ENCODE measurements at regions not wholly inside any gene's neighbourhood (a gene's known extent, or its start where the extent isn't known, plus 50 kb on each side); places are given as distances from the start of the nearest gene placed in this dataset.
"Not testable (repeated sequence)": the region's sequence is repeated elsewhere in the genome, so short reads cannot be mapped to it uniquely, and the experiment has no call there.

DNA sequence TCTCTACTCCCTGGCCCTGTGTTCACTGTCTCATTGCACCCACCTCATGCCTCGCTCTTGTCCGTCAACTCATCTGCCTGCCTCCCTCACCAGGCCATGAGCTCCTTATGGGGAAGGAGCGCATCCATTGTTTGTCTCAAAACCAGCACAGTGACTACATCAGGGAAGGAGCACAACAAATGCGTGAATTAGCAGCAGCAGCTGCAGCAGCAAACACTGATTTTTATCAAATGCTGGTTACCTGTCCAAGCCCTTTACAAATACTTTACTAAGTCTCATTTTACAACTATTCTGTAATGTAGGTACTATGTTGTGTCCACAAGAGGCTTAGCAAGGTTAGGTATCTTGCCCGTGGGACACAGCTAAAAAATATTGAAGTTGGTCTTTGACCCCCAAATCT lies 85.9 kb upstream of the PLET1 start:
- H3K79me2 ChIP-seq (ENCODE audit: low read length): no peaks in the 10 kb centered on the region
- peaks cover 21% of the 10 kb centered on the region; the same call in 1 of the 2 replicates for H3K27me3 ChIP-seq (ENCODE audit: low read depth, low read length)
- H3K9ac ChIP-seq (ENCODE audit: low read length): no peak overlapping the region
- H3K4me2 ChIP-seq (ENCODE audit: low read length): no peak overlapping the region
- no peak overlapping the region for H3K27ac ChIP-seq (ENCODE audit: low read length)
- H3K36me3 ChIP-seq (replicated peaks; ENCODE audit: low read depth, low read length): no peaks in the 10 kb centered on the region
- no peak for TF ChIP-seq EZH2phosphoT487 (IDR thresholded peaks at IDR 0.05; ENCODE audit: low read depth)
- TF ChIP-seq, protein P1, sequence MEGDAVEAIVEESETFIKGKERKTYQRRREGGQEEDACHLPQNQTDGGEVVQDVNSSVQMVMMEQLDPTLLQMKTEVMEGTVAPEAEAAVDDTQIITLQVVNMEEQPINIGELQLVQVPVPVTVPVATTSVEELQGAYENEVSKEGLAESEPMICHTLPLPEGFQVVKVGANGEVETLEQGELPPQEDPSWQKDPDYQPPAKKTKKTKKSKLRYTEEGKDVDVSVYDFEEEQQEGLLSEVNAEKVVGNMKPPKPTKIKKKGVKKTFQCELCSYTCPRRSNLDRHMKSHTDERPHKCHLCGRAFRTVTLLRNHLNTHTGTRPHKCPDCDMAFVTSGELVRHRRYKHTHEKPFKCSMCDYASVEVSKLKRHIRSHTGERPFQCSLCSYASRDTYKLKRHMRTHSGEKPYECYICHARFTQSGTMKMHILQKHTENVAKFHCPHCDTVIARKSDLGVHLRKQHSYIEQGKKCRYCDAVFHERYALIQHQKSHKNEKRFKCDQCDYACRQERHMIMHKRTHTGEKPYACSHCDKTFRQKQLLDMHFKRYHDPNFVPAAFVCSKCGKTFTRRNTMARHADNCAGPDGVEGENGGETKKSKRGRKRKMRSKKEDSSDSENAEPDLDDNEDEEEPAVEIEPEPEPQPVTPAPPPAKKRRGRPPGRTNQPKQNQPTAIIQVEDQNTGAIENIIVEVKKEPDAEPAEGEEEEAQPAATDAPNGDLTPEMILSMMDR (IDR thresholded peaks at IDR 0.05; ENCODE audit: low read depth, low read length): no peak
- no peaks in the 10 kb centered on the region for H3K9me3 ChIP-seq (ENCODE audit: insufficient read depth, low read length)
- no peak overlapping the region for H2AFZ ChIP-seq (ENCODE audit: low read depth, low read length)
- H3K4me1 ChIP-seq (ENCODE audit: low read length): no peaks in the 10 kb centered on the region
- no peaks in the 10 kb centered on the region for H4K20me1 ChIP-seq (ENCODE audit: insufficient read depth, low read length)
- H3K4me3 ChIP-seq (ENCODE audit: low read length): no peak overlapping the region

- peaks cover 18% of the 10 kb centered on the region; the same call in 1 of the 2 replicates for H3K27me3 ChIP-seq (ENCODE audit: low read depth, low read length)
- H3K27ac ChIP-seq (ENCODE audit: low read length): no peak overlapping the region
- no peak overlapping the region for H3K4me3 ChIP-seq (ENCODE audit: low read length)
- TF ChIP-seq EZH2phosphoT487 (IDR thresholded peaks at IDR 0.05; ENCODE audit: low read depth): no peak
- TF ChIP-seq, protein P1 (IDR thresholded peaks at IDR 0.05; ENCODE audit: low read depth, low read length): no peak
- no peaks in the 10 kb centered on the region for H3K9me3 ChIP-seq (ENCODE audit: insufficient read depth, low read length)
- no peaks in the 10 kb centered on the region for H4K20me1 ChIP-seq (ENCODE audit: insufficient read depth, low read length)
- H3K9ac ChIP-seq (ENCODE audit: low read length): no peak overlapping the region
- H3K79me2 ChIP-seq (ENCODE audit: low read length): no peaks in the 10 kb centered on the region
- no peaks in the 10 kb centered on the region for H3K4me1 ChIP-seq (ENCODE audit: low read length)
- H3K36me3 ChIP-seq (replicated peaks; ENCODE audit: low read depth, low read length): no peaks in the 10 kb centered on the region
- no peak overlapping the region for H3K4me2 ChIP-seq (ENCODE audit: low read length)
- H2AFZ ChIP-seq (ENCODE audit: low read depth, low read length): no peak overlapping the region
These were observed 87.9 kb upstream of the PLET1 start for GRCh38 chr11:112348480-112349029.

- H4K20me1 ChIP-seq (ENCODE audit: insufficient read depth, low read length); H3K4me2 ChIP-seq (ENCODE audit: low read length); H3K27ac ChIP-seq (ENCODE audit: low read length); H3K4me3 ChIP-seq (ENCODE audit: low read length); H3K4me1 ChIP-seq (ENCODE audit: low read length); H2AFZ ChIP-seq (ENCODE audit: low read depth, low read length); H3K9ac ChIP-seq (ENCODE audit: low read length); H3K9me3 ChIP-seq (ENCODE audit: insufficient read depth, low read length); H3K36me3 ChIP-seq (replicated peaks; ENCODE audit: low read depth, low read length); H3K79me2 ChIP-seq (ENCODE audit: low read length): not testable (repeated sequence)
- H3K27me3 ChIP-seq (ENCODE audit: low read depth, low read length): peaks cover 15% of the 10 kb centered on the region; the same call in 1 of the 2 replicates
These were observed 90.8 kb upstream of the PLET1 start for GRCh38 chr11:112351423-112351822.

DNA sequence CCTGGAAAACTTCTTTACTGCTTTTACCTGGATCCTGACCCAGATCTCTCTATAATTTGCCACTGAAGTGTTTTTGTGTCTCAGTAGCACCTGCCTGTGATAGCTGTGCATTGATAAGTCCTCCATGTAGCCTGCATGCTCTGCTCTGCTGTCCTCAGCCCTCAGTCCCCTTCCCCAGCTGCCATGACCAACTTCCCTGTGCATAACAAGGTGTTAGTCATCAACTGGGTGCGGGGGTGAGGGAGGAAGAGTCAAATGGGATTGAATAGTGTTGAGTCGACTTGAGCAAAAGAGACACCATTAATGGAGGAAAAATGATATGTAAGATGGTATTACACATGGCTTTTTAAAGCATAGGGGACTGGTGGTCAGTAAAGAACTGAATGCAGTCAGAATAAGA lies 92.2 kb upstream of the PLET1 start:
- Histone ChIP-seq H3K4me3 (ENCODE audit: low read length) (no peak overlapping the region), H3K9me3 (ENCODE audit: insufficient read depth, low read length) (no peaks in the 10 kb centered on the region), H3K4me2 (ENCODE audit: low read length) (no peak overlapping the region), H3K27me3 (ENCODE audit: low read depth, low read length) (peaks cover 8% of the 10 kb centered on the region; the same call in 1 of the 2 replicates), H3K79me2 (ENCODE audit: low read length) (no peaks in the 10 kb centered on the region), H3K27ac (ENCODE audit: low read length) (no peak overlapping the region), H4K20me1 (ENCODE audit: insufficient read depth, low read length) (no peaks in the 10 kb centered on the region), H3K4me1 (ENCODE audit: low read length) (no peaks in the 10 kb centered on the region), H3K9ac (ENCODE audit: low read length) (no peak overlapping the region), H3K36me3 (replicated peaks; ENCODE audit: low read depth, low read length) (no peaks in the 10 kb centered on the region), H2AFZ (ENCODE audit: low read depth, low read length) (no peak overlapping the region)
- no peak for TF ChIP-seq EZH2phosphoT487 (IDR thresholded peaks at IDR 0.05; ENCODE audit: low read depth)
- TF ChIP-seq, protein P1 (IDR thresholded peaks at IDR 0.05; ENCODE audit: low read depth, low read length): no peak

Data from OCI-LY3 (cell line).